Muscle layer of duodenum (tissue), 2 donors: ENCODE measurements at regions not wholly inside any gene's neighbourhood (a gene's known extent, or its start where the extent isn't known, plus 50 kb on each side); places are given as distances from the start of the nearest gene placed in this dataset.

ENCODE experiments used
- H3K27ac ChIP-seq: one replicate; pipeline ENCODE4 v1.7.0; 2013; ENCODE audit warnings: mild to moderate bottlenecking, low read length
- H3K27me3 ChIP-seq: one replicate; pipeline ENCODE4 v1.7.0; 2013; ENCODE audit warnings: low read depth, mild to moderate bottlenecking, control low read depth, low read length
- H3K36me3 ChIP-seq, 2 donors: one replicate each; pipeline ENCODE4 v1.7.0; 2013; ENCODE audit warnings: low read length in 2 of 2, control low read depth in 1 of 2, mild to moderate bottlenecking in 1 of 2; ENCODE audit not compliant: insufficient read depth in 2 of 2, control insufficient read depth in 1 of 2
- H3K4me1 ChIP-seq, 2 donors: one replicate each; pipeline ENCODE4 v1.7.0; 2013; ENCODE audit warnings: low read length in 2 of 2, mild to moderate bottlenecking in 2 of 2, control low read depth in 1 of 2, moderate library complexity in 1 of 2; ENCODE audit not compliant: insufficient read depth in 2 of 2, control insufficient read depth in 1 of 2
- H3K4me3 ChIP-seq, 2 donors: one replicate each; pipeline ENCODE4 v1.7.0; 2013; ENCODE audit warnings: low read length in 2 of 2, low read depth in 1 of 2, mild to moderate bottlenecking in 1 of 2
- H3K9me3 ChIP-seq, 2 donors: one replicate each; pipeline ENCODE4 v1.7.0; 2013; ENCODE audit warnings: low read length in 2 of 2, control low read depth in 1 of 2, mild to moderate bottlenecking in 1 of 2; ENCODE audit not compliant: control insufficient read depth in 1 of 2
- donor health status: healthy.

GRCh38 chr4:22986881-22987280, 294.1 kb downstream of the GBA3 start:
- H3K27ac ChIP-seq, result no peak overlapping the region
- H3K27me3 ChIP-seq, result no peaks in the 10 kb centered on the region
- H3K36me3 ChIP-seq, result no peaks in the 10 kb centered on the region
- no peaks in the 10 kb centered on the region for H3K9me3 ChIP-seq
- no peaks in the 10 kb centered on the region for H3K4me1 ChIP-seq
- no peak overlapping the region for H3K4me3 ChIP-seq

- Histone ChIP-seq H3K36me3 (no peaks in the 10 kb centered on the region), H3K27me3 (no peaks in the 10 kb centered on the region), H3K9me3 (no peaks in the 10 kb centered on the region), H3K4me1 (no peaks in the 10 kb centered on the region), H3K4me3 (no peak overlapping the region), H3K27ac (no peak overlapping the region)
Measured at GRCh38 chr4:22986262-22986661, 293.5 kb downstream of the GBA3 start.

- Histone ChIP-seq H3K4me1 (no peaks in the 10 kb centered on the region), H3K27me3 (no peaks in the 10 kb centered on the region), H3K36me3 (no peaks in the 10 kb centered on the region), H3K9me3 (peaks cover 0 to 4% of the 10 kb centered on the region in 2 donors), H3K4me3 (no peak overlapping the region), H3K27ac (no peak overlapping the region)
Measured at GRCh38 chr4:22984390-22984789, 291.7 kb downstream of the GBA3 start.

GRCh38 chr4:22978656-22979055, 285.9 kb downstream of the GBA3 start:
- Histone ChIP-seq H3K4me3 (no peak overlapping the region), H3K27ac (no peak overlapping the region), H3K9me3 (peaks cover 5 to 11% of the 10 kb centered on the region in 2 donors), H3K36me3 (no peaks in the 10 kb centered on the region), H3K4me1 (no peaks in the 10 kb centered on the region), H3K27me3 (no peaks in the 10 kb centered on the region)

- Histone ChIP-seq H3K36me3 (no peaks in the 10 kb centered on the region), H3K27ac (no peak overlapping the region), H3K27me3 (no peaks in the 10 kb centered on the region), H3K4me3 (no peak overlapping the region), H3K9me3 (peaks cover 3 to 5% of the 10 kb centered on the region in 2 donors), H3K4me1 (no peaks in the 10 kb centered on the region)
Measured at GRCh38 chr4:22970665-22971064, 277.9 kb downstream of the GBA3 start.

- peaks cover 0 to 2% of the 10 kb centered on the region in 2 donors for H3K9me3 ChIP-seq
- no peak overlapping the region for H3K4me3 ChIP-seq
- H3K27me3 ChIP-seq, result no peaks in the 10 kb centered on the region
- H3K36me3 ChIP-seq, result no peaks in the 10 kb centered on the region
- H3K4me1 ChIP-seq, result no peaks in the 10 kb centered on the region
- no peak overlapping the region for H3K27ac ChIP-seq
Measured at GRCh38 chr4:22969287-22969896, 276.7 kb downstream of the GBA3 start.

GRCh38 chr4:22962295-22962694, 269.6 kb downstream of the GBA3 start:
- Histone ChIP-seq H3K4me1 (no peaks in the 10 kb centered on the region), H3K36me3 (no peaks in the 10 kb centered on the region), H3K27ac (no peak overlapping the region), H3K27me3 (no peaks in the 10 kb centered on the region), H3K4me3 (no peak overlapping the region), H3K9me3 (no peaks in the 10 kb centered on the region)

GRCh38 chr4:22959483-22959882, 266.7 kb downstream of the GBA3 start:
- Histone ChIP-seq H3K4me1 (no peaks in the 10 kb centered on the region), H3K36me3 (no peaks in the 10 kb centered on the region), H3K9me3 (no peaks in the 10 kb centered on the region), H3K27ac (no peak overlapping the region), H3K27me3 (no peaks in the 10 kb centered on the region), H3K4me3 (no peak overlapping the region)

- Histone ChIP-seq H3K9me3 (no peaks in the 10 kb centered on the region), H3K27ac (no peak overlapping the region), H3K4me3 (no peak overlapping the region), H3K4me1 (no peaks in the 10 kb centered on the region), H3K36me3 (no peaks in the 10 kb centered on the region), H3K27me3 (no peaks in the 10 kb centered on the region)
Measured at GRCh38 chr4:22957774-22958309, 265.1 kb downstream of the GBA3 start.

- H3K9me3 ChIP-seq, result no peaks in the 10 kb centered on the region
- H3K27ac ChIP-seq, result no peak overlapping the region
- H3K4me3 ChIP-seq, result no peak overlapping the region
- H3K4me1 ChIP-seq, result no peaks in the 10 kb centered on the region
- no peaks in the 10 kb centered on the region for H3K36me3 ChIP-seq
- H3K27me3 ChIP-seq, result no peaks in the 10 kb centered on the region
Measured at GRCh38 chr4:22949161-22949855, 256.6 kb downstream of the GBA3 start.

GRCh38 chr4:22947851-22948250, 255.1 kb downstream of the GBA3 start:
- Histone ChIP-seq H3K9me3 (no peaks in the 10 kb centered on the region), H3K27ac (no peak overlapping the region), H3K4me3 (no peak overlapping the region), H3K36me3 (no peaks in the 10 kb centered on the region), H3K27me3 (no peaks in the 10 kb centered on the region), H3K4me1 (no peaks in the 10 kb centered on the region)
